Naive thymus-derived CD4-positive, alpha-beta T cell (primary cell): ENCODE measurements at regions not wholly inside any gene's neighbourhood (a gene's known extent, or its start where the extent isn't known, plus 50 kb on each side); places are given as distances from the start of the nearest gene placed in this dataset.

Experiments
- ATAC-seq: fragments of 150-1000 bp; cut with Tn5 transposase; 2 replicates; pipeline ENCODE4 v1.10.0; 2021; ENCODE audit warnings: mild to moderate bottlenecking, moderate library complexity
- CTCF ChIA-PET: fragments of 350-600 bp; sonication (Branson Sonifier 250); formaldehyde crosslinking; loops from one replicate; lab custom pipeline; 2021; ENCODE audit warnings: antibody characterized with exemption; lab: Charles Lee
- POLR2A ChIA-PET: fragments of 350-600 bp; sonication (Branson Sonifier 250); formaldehyde crosslinking; loops from one replicate; lab custom pipeline; 2021; ENCODE audit warnings: antibody characterized with exemption, inconsistent platforms; lab: Charles Lee
- DNase-seq, 9 donors: peaks; one replicate each; pipeline versions ENCODE4 v3.0.0 to v3.0.0-alpha.2; 2020 to 2022; ENCODE audit warnings: mixed read lengths in 1 of 9
- H3K27ac ChIP-seq: one replicate; pipeline ENCODE4 v1.7.0; 2013; ENCODE audit warnings: mild to moderate bottlenecking, low read depth, low read length, moderate library complexity
- H3K27me3 ChIP-seq, 2 donors: one replicate each; pipeline ENCODE4 v1.7.0; 2013; ENCODE audit warnings: low read length in 2 of 2, mild to moderate bottlenecking in 2 of 2, moderate library complexity in 2 of 2; ENCODE audit not compliant: control insufficient read depth in 2 of 2, insufficient read depth in 2 of 2
- H3K36me3 ChIP-seq, 3 experiments: 1 replicate in 2 of 3; 2 replicates in 1 of 3; pipeline ENCODE4 v1.7.0; 2013; ENCODE audit warnings: low read length in 3 of 3, mild to moderate bottlenecking in 3 of 3, moderate library complexity in 1 of 3; ENCODE audit not compliant: insufficient read depth in 3 of 3, control insufficient read depth in 2 of 3
- H3K4me1 ChIP-seq, 2 donors: one replicate each; pipeline ENCODE4 v1.7.0; 2013; ENCODE audit warnings: low read length in 2 of 2, mild to moderate bottlenecking in 2 of 2, moderate library complexity in 1 of 2; ENCODE audit not compliant: control insufficient read depth in 2 of 2, insufficient read depth in 2 of 2
- H3K4me3 ChIP-seq: 2 replicates; pipeline ENCODE4 v1.7.0; 2013; ENCODE audit warnings: mild to moderate bottlenecking, low read length
- H3K9me3 ChIP-seq, 3 experiments: 1 replicate in 2 of 3; 2 replicates in 1 of 3; pipeline ENCODE4 v1.7.0; 2013; ENCODE audit warnings: low read length in 3 of 3; ENCODE audit not compliant: control insufficient read depth in 2 of 3
- H3K27ac Mint-ChIP-seq, 9 donors: one replicate each; pipeline ENCODE4 v1.8.0; 2020 to 2022; ENCODE audit warnings: mixed read lengths in 9 of 9, mild to moderate bottlenecking in 8 of 9, moderate library complexity in 5 of 9, inconsistent platforms in 2 of 9
- H3K27me3 Mint-ChIP-seq, 5 donors: one replicate each; pipeline ENCODE4 v1.8.0; 2021 to 2022; ENCODE audit warnings: mixed read lengths in 5 of 5, mild to moderate bottlenecking in 1 of 5
- H3K36me3 Mint-ChIP-seq, 5 donors: one replicate each; pipeline ENCODE4 v1.8.0; 2020 to 2022; ENCODE audit warnings: mixed read lengths in 5 of 5, mild to moderate bottlenecking in 3 of 5, inconsistent platforms in 1 of 5
- H3K4me1 Mint-ChIP-seq, 7 donors: one replicate each; pipeline ENCODE4 v1.8.0; 2020 to 2022; ENCODE audit warnings: mixed read lengths in 7 of 7, mild to moderate bottlenecking in 3 of 7, inconsistent platforms in 1 of 7
- H3K4me3 Mint-ChIP-seq, 10 donors: one replicate each; pipeline ENCODE4 v1.8.0; 2020 to 2022; ENCODE audit warnings: mild to moderate bottlenecking in 10 of 10, mixed read lengths in 10 of 10, moderate library complexity in 6 of 10, inconsistent platforms in 2 of 10
- H3K9me3 Mint-ChIP-seq, 11 donors: one replicate each; pipeline ENCODE4 v1.8.0; 2020 to 2022; ENCODE audit warnings: mixed read lengths in 11 of 11, mild to moderate bottlenecking in 4 of 11, inconsistent platforms in 1 of 11, moderate library complexity in 1 of 11
- intact Hi-C, 2 donors: fragments of 100-400 bp; cut with micrococcal nuclease; formaldehyde crosslinking; loops; one replicate each; pipeline ENCODE4 v1.15.1; 2023

DNA sequence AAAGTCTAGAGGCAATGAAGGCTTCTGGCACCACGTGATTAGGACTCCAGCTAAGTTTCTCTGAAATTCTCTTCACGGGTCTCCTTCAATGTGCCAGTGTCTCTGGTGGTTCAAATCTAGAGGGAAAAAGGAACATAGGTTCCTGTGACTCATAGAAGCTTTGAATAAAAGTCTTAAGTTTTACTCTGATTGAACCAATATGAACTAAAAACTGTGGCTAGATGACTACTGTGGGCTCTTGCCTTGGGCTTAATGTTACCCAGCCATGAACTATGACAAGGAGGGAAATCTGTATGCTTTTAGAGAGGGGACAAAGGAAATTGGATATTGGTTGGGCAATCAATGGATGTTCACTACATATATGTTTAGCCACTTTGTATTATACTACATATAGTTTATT is 49.9 kb upstream of the TEX13D start:
- peaks cover 0 to 8% (median 5%) of the 10 kb centered on the region in 7 donors for H3K4me1 Mint-ChIP-seq
- H3K27ac Mint-ChIP-seq: no peak overlapping the region
- H3K27me3 Mint-ChIP-seq: no peaks in the 10 kb centered on the region
- no peak overlapping the region for H3K27ac ChIP-seq
- no peak overlapping the region for H3K4me3 ChIP-seq
- H3K27me3 ChIP-seq: no peaks in the 10 kb centered on the region
- ChIA-PET CTCF (no interaction called here), POLR2A (no interaction called here)
- no peak for DNase-seq
- no peaks in the 10 kb centered on the region for H3K4me1 ChIP-seq
- intact Hi-C loops: loop anchor here in 1 of 2 donors (10.0 kb wide), 1 partner anchor 62 kb away; the partner anchor contains the start of gene SH2D1A
- H3K36me3 Mint-ChIP-seq: no peaks in the 10 kb centered on the region
- no peaks in the 10 kb centered on the region for H3K36me3 ChIP-seq
- no peak for ATAC-seq
- no peak overlapping the region for H3K4me3 Mint-ChIP-seq
- no peaks in the 10 kb centered on the region for H3K9me3 Mint-ChIP-seq
- H3K9me3 ChIP-seq: no peaks in the 10 kb centered on the region
